ENCODE measurements at regions not wholly inside any gene's neighbourhood (a gene's known extent, or its start where the extent isn't known, plus 50 kb on each side); places are given as distances from the start of the nearest gene placed in this dataset.
"Not testable (repeated sequence)": the region's sequence is repeated elsewhere in the genome, so short reads cannot be mapped to it uniquely, and the experiment has no call there.

DNA sequence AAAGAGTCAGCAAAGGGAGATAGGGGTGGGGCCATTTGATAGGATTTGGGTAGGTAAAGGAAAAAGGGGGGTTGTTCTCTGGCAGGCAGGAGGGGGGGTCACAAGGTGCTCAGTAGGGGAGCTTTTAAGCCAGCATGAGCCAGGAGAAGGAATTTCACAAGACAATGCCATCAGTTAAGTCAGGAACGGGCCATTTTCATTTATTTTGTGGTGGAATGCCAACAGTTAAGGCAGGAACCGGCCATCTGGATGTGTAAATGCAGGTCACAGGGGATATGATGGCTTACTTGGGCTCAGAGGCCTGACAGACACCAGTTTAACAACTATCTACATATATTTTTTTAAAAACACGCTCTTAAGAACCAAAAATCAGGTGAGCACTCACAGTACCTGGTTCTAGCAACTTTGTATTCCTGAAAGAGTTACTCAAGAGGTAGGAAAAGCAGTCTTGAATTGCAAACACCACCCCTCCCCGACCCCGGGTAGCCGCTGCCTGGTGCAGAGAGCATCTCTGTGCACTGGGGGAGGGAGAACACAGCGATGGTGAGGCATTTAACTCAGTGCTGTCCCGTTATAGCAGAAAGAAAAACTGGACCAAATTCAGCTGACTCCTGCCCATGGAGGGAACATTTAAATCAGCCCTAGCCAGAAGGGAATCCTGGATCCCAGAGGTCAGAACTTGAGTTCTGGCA, 414.5 kb upstream of the KLHL29 start:
- in situ Hi-C loops (cut with HindIII; ENCODE audit: low sequenced_read_pairs), result no loop called here

DNA sequence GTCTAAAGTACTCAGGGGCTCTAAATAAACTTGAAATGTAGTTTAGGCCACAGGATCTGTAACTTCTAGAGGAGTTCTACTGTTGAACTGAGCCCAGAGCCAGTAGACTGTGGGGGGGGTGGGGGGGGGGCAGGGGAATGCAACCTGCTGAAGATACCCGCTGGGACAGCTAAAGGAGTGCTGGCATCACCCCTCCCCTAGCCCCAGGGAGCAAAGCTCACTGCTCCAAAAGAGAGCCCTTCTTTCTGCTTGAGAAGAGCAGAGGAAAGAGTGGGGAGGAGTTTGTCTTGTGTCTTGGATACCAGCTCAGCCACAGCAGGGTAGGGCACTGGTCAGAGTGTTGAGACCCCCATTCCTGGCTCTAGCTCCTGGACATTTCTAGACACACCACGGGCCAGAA, 414.0 kb upstream of the KLHL29 start:
- in situ Hi-C loops (cut with HindIII; ENCODE audit: low sequenced_read_pairs), result no loop called here

- in situ Hi-C loops (cut with HindIII; ENCODE audit: low sequenced_read_pairs), result no loop called here
Measured at GRCh38 chr2:22981785-22982184, 403.2 kb upstream of the KLHL29 start.

DNA sequence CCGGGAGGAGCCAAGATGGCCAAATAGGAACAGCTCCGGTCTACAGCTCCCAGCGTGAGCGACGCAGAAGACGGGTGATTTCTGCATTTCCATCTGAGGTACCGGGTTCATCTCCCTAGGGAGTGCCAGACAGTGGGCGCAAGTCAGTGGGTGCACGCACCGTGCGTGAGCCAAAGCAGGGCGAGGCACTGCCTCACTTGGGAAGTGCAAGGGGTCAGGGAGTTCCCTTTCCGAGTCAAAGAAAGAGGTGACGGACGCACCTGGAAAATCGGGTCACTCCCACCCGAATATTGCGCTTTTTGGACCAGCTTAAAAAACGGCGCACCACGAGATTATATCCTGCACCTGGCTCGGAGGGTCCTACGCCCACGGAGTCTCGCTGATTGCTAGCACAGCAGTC, 400.8 kb upstream of the KLHL29 start:
- in situ Hi-C loops (cut with HindIII; ENCODE audit: low sequenced_read_pairs), result not testable (repeated sequence)

DNA sequence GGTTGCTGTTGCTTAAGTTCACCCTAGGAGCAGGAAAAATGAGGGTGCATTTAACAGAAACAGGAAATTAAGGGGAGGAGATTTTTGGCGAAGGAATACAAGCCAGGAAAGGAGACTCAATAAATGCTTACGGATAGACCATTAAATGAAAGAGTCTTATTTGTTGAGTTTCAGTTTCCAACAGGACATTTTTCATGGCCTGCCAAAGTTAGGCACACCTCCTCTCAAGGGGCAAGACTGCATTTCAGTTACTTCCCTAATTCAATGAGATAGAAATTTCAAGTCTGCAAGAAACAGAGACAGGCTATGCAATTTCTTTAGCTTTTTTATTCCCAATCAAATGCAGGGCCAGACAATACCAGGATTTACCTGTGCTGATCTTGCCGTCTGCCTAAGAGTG, 394.7 kb upstream of the KLHL29 start:
- in situ Hi-C loops (cut with HindIII; ENCODE audit: low sequenced_read_pairs), result no loop called here

DNA sequence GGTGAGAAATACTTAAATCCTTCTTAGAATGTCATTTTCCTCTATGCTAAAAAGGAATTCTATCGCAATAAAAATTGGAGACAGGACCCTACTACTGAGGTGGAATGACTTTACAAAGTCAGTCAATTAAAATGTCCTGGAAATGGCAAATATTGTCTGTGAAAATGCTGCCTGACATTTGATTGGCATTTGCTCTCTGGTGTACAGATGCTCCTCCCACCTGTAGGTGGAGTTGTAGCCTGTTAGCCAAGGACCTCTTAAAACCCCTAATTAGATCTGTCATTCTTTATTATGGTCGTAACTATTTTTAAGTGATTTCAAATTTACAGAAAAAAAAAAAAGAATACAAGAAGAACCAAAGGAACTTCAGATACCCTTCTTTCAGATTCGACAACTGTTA, 393.1 kb upstream of the KLHL29 start:
- in situ Hi-C loops (cut with HindIII; ENCODE audit: low sequenced_read_pairs), result no loop called here

- in situ Hi-C loops (cut with HindIII; ENCODE audit: low sequenced_read_pairs), result no loop called here
Measured at GRCh38 chr2:22992441-22992840, 392.5 kb upstream of the KLHL29 start.

DNA sequence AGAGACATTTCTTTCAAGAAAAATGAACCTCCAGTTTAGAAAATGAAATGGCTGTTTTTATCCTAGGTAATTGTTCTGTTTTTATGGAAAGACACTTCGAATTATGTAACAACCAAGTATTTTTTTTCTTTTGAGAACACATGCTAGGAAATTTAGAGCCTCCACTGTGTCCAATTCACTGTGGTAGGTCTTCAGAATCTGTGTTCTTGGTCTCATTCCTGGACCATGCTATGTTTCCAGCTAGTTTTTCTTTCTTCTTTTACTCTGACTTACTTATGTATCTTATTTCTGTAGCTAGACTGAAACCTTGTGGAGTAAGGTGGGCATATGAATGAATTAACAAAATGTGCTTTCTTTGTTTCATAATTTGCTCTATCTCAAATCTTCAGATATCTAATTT, 391.7 kb upstream of the KLHL29 start:
- in situ Hi-C loops (cut with HindIII; ENCODE audit: low sequenced_read_pairs), result no loop called here

DNA sequence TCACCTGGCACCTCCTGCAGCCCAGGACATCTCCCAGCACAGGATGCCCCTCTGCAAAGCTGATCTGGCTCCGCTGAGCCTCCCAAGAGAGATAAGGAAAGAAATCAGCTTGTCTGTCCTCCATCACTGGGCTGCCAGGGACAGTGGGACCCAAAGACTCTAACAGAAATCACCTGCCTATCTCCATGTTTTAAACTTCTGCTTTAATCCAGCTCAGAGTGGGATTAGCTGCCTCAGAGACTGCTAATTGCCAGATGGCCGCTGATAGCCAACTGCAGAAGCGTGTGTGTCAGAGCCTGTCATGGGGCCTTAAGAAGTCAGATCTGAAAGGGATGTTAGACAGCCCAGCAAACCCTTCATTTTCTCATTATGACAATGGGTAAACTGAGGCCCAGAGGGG, 389.4 kb upstream of the KLHL29 start:
- in situ Hi-C loops (cut with HindIII; ENCODE audit: low sequenced_read_pairs), result no loop called here

- in situ Hi-C loops (cut with HindIII; ENCODE audit: low sequenced_read_pairs), result no loop called here
Measured at GRCh38 chr2:22996911-22997310, 388.1 kb upstream of the KLHL29 start.

- in situ Hi-C loops (cut with HindIII; ENCODE audit: low sequenced_read_pairs), result no loop called here
Measured at GRCh38 chr2:22998359-22998758, 386.6 kb upstream of the KLHL29 start.

GRCh38 chr2:22999951-23000350, 385.0 kb upstream of the KLHL29 start:
- in situ Hi-C loops (cut with HindIII; ENCODE audit: low sequenced_read_pairs), result no loop called here

DNA sequence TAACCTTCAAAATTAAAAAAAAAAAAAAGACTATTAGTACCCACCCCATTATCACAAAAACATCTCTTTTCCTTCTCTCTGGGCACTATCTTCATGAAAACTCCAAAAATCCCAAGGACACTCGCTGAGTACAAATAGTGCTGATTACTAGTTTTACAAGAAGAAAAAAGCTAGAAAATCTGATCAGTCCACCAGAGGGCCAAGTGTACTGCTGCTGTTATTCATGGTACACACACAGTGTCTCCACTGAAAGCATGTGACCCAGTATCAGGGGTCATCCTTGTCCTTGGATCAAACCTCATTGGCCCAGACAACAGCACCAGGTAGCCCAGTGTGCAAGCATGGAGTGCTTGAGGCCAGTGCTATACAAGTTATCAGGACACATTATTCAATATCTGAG, 382.7 kb upstream of the KLHL29 start:
- in situ Hi-C loops (cut with HindIII; ENCODE audit: low sequenced_read_pairs), result no loop called here

- in situ Hi-C loops (cut with HindIII; ENCODE audit: low sequenced_read_pairs), result no loop called here
Measured at GRCh38 chr2:23005469-23005868, 379.5 kb upstream of the KLHL29 start.

DNA sequence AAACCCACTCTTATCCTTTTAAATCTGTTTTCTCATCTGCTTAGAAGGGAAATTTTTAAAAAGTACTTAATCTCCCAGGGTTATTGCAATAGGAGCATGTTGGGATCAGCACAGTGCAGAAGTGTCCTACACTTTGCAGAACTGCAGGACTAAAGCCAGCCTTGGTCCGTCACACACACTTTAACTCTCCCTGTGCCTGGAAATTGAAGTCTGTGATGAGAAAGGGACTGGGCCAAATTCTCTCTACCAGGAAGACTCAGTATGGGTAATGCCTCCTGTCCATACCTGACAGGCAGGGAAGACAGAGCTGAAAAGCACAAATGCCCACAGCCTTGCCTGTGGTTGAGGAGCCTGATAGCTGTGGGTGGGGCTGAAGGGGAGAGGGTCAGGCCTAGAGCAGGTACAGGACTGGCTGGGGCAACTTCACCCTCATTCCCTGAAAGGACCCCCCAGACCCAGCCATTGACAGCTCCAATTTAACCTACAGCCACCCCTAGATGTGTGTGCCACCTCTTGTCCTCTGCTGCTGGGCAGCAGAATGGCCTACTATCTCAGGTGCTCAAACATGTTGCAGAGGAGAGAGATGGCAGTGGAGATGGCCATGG, 377.2 kb upstream of the KLHL29 start:
- in situ Hi-C loops (cut with HindIII; ENCODE audit: low sequenced_read_pairs), result no loop called here

- in situ Hi-C loops (cut with HindIII; ENCODE audit: low sequenced_read_pairs), result no loop called here
Measured at GRCh38 chr2:23008440-23008839, 376.5 kb upstream of the KLHL29 start.

DNA sequence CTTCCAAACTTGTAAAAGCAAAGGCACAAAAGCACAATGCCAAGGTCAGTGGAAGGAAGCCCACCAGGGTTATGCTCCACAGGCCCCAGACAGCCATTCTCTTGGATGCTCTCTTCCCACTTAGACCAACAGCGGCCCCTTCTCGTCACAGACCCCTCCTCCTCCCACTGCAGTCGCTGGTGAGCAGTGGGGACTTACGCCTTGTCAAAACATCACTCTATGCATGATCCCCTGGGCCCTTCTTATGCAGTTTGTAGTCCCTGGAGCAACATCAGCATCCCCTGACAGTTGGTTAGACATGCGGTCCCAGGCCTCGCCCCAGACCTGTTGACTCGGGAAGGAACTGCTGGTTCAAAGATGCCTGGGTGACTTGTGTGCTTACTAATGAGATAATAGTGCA, 376.0 kb upstream of the KLHL29 start:
- in situ Hi-C loops (cut with HindIII; ENCODE audit: low sequenced_read_pairs), result no loop called here

- in situ Hi-C loops (cut with HindIII; ENCODE audit: low sequenced_read_pairs), result no loop called here
Measured at GRCh38 chr2:23009545-23010149, 375.3 kb upstream of the KLHL29 start.

DNA sequence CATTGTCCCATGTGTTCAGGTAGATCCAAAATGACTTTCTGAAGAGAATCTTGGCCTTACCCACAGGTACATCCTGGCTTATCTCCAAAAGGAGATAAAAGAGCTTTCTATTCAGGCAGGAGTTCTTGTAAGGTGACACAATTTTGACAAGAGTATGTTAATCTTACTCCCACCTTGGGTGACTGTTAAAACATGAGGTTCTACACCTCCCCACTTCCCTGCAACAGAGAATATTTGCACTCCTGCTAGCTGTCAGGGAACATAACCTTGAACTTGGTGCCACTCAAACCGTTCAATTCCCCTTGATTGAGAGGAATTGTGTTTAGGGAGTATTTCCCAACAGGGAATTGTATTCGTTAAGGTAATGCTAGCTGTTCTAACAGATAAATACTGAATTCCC, 372.5 kb upstream of the KLHL29 start:
- in situ Hi-C loops (cut with HindIII; ENCODE audit: low sequenced_read_pairs), result no loop called here

- in situ Hi-C loops (cut with HindIII; ENCODE audit: low sequenced_read_pairs), result no loop called here
Measured at GRCh38 chr2:23015651-23016200, 369.3 kb upstream of the KLHL29 start.

DNA sequence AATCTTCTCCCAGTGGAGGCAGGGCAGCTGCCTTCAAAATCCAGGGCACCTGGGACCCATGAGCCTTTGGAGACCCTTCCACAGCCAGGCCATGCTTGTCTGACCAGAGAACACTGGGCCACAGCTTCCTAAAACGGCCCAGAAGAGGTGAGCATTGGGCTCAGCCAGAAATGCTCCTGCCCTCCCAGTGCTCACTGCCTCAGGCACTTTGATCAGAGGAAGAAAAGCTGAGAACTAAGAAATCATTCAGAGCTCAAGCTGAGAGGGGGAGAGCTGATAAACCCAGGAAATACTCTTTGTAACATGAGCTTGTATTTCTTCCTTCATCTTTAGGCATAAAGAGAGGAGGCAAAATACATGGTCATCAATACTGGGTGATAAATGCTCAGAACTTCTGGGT, 365.5 kb upstream of the KLHL29 start:
- in situ Hi-C loops (cut with HindIII; ENCODE audit: low sequenced_read_pairs), result no loop called here

DNA sequence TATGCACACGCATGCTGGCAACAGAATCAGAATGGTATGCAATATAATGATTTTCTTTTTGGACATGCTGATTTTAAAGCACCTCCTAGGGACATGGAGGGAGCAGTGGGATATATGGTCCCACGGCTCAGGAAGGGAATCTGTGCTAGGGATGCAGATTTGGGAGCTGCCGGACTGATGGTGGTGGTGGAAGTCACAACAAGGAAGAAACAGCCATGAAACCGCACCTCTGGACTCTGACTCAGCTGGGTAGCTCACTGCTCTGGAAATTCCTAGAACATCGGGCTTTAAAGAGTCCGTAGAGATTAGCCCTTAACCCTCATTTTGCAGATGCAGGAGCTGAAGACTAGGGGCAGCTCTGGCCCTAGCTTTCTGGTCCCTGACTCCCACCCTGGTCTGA, 364.3 kb upstream of the KLHL29 start:
- in situ Hi-C loops (cut with HindIII; ENCODE audit: low sequenced_read_pairs), result no loop called here

Data from endothelial cell of hepatic sinusoid (primary cell).